ENCODE measurements at regions not wholly inside any gene's neighbourhood (a gene's known extent, or its start where the extent isn't known, plus 50 kb on each side); places are given as distances from the start of the nearest gene placed in this dataset.

DNA sequence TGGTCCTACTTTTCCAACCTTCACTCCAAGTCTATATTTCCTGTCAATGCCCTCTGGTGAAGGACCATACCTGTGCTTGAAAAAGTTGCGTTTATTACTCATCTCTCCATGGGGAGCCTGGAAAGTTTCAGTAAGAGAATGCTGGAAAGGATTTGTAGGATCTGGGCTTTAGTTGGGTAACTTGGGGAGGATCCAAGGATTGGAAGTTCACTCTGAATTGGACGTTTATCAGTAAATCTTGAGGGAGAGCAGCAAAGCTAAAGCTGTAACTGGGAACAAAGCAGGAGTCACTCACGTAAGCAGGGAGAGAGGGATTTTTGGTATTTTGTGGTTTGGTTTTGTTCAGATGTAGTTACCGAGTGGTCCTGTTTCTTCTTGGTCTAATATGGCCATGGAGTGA is 51.4 kb upstream of the NPVF start:
- DNase-seq: no peak

- no peak for DNase-seq
Measured at GRCh38 chr7:25280181-25280580, 51.9 kb upstream of the NPVF start.

DNA sequence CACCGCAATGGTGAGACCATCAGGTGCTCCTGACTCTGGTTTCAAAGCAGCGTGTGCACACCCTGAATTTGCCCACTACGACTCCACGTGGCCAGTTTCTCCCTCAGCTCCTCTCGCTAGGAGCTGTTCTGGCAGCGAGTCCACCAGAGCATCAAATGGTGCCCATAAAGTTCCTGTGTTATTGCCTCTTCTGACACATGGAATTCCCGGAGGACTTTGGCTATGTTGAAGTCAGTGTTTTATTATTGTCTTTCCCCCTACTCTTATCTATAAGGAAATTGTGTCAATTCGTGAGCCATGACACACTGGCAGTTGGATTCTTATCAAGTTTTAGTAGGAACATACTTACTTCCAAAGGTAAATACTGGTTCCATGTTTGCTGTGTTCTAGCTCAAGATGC is 53.9 kb upstream of the NPVF start:
- DNase-seq: no peak

GRCh38 chr7:25286756-25287155 is 58.5 kb upstream of the NPVF start:
- DNase-seq: no peak

GRCh38 chr7:25287291-25287690 is 59.0 kb upstream of the NPVF start:
- DNase-seq: no peak

- no peak for DNase-seq
Measured at GRCh38 chr7:25288556-25289307, 60.4 kb upstream of the NPVF start.

DNA sequence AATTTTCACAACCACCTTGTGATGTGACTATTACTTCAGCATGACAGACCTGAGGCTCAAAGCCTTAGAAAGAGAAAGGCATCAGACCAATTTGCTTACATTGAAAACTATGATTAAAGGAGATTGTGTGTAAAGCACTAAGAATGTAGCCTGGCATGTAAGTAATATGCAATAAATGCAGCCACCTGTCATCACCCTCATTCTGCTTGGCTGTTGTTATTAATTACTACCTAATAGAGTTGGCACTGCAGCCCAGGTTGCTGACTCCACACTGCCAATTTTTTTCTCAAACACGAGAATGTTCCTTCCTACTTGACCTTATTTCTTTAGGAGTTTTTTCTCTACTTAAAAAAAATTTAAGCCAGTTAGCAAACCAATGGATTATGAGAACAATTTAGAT is 61.2 kb upstream of the NPVF start:
- DNase-seq: no peak

- DNase-seq: no peak
Measured at GRCh38 chr7:25294624-25295023, 66.3 kb upstream of the NPVF start.

- DNase-seq: no peak
Measured at GRCh38 chr7:25295387-25295786, 67.1 kb upstream of the NPVF start.

GRCh38 chr7:25296086-25296485 is 67.8 kb upstream of the NPVF start:
- DNase-seq: no peak

GRCh38 chr7:25297278-25297677 is 69.0 kb upstream of the NPVF start:
- no peak for DNase-seq

- no peak for DNase-seq
Measured at GRCh38 chr7:25303281-25304181, 75.2 kb upstream of the NPVF start.

GRCh38 chr7:25304691-25305090 is 76.4 kb upstream of the NPVF start:
- DNase-seq: no peak

DNA sequence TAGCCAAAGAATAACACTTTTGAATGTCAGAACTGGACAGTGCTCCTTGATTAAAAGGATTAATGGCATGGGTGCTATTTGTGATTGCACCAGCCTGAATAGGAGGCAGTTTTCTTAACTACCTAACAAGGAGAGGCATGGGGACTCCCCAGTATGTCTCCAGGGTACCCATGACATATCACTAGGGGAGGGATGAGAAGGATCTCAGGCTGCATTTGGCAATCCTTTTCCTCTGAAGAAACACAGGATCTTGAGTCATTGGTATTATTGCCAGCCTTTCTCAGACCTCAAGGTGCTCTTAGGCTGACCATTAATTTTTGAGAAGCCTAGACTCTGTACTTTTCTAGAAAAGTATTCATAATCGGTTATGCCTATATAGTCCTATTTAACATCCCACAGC is 77.5 kb upstream of the NPVF start:
- DNase-seq: no peak

- no peak for DNase-seq
Measured at GRCh38 chr7:25307624-25308023, 79.3 kb upstream of the NPVF start.

DNA sequence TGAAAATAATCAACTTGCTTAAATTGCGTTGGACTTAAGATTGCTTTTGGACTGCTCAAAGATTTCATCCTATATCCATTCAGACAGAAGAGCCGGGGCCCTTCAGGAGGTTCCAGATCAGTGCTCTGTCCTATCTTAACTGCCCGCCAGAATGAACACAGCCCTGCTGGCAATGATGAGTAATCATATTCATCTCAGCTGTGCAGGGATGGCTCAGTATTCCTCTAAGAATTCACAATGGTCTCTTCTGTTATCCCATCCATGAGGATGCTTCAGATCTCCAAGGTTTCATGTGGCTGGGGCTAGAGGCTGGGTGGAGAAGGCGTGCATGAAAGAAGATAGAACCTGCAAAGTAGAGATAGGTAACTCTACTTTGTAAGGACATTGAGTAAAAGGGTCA is 80.0 kb upstream of the NPVF start:
- DNase-seq: no peak

GRCh38 chr7:25308906-25309705 is 80.8 kb upstream of the NPVF start:
- no peak for DNase-seq

DNA sequence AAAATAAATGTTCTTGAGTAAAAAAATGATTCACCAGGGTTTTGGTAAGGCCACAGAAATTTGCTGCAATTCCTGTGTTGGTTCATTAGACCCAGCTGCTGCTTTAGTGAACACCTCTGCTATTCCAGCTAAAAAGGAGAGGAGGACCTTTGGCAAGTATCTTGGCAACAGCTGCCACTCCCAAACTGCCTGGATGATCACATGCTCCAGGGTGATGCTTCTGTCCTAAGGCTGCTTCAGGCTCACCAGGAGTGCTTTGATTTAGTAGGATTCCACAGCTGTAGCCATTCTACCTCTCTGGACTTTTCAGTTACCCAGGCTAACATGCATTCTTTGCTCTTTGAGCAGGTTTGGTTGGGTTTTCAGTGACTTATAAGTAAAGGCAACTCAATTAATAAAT is 82.6 kb upstream of the NPVF start:
- peak; percentile 49 for DNase-seq

GRCh38 chr7:25311346-25311745 is 83.1 kb upstream of the NPVF start:
- no peak for DNase-seq

GRCh38 chr7:25312968-25313367 is 84.7 kb upstream of the NPVF start:
- DNase-seq: no peak

DNA sequence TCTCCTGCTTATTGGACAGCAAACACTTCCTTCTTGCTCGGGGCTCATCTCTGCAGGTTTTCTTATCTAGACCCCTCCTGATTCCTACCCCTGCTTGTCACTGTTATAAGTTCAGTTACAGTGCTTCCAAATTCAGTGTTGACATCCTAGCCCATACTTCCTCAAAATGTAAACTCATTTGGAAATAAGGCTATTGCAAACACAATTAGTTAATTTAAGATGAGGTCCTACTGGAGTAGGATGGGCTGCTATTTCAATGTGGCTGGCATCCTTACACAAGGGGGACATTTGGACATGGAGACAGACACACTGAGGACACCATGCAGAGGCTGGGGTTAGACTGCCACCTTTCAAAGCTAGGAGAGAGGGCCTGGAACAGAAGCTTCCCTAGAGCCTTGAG is 85.2 kb upstream of the NPVF start:
- DNase-seq: no peak

DNA sequence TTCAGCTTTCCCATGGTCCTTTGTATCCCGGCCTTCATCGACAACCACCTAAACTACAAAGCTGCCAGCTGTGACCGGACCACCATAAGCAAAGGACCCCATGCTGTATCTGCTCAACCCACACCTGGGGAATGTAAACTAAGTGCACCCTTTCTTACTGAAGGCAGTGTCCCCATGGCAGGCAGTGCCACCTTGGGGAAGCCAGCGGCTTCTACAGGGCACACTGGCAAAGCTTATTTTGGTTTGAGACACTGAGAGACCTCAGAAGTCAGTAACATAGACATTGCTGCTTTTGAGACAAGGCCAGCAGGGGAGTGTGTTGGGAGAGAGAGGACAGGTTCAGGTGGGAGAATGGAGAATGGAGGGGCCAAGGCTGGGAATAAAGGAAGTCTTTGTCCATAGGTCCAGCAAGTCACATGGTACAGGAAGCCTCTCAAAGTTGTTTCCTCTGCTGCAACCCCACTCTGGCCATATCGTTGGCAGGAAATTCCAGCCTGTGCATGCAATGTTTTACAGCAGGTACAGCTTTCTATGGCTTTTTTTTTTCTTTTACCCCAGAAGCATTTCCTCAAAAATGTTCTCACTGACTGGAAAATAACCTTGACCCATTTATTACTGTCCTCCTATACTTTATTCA is 85.9 kb upstream of the NPVF start:
- no peak for DNase-seq

DNA sequence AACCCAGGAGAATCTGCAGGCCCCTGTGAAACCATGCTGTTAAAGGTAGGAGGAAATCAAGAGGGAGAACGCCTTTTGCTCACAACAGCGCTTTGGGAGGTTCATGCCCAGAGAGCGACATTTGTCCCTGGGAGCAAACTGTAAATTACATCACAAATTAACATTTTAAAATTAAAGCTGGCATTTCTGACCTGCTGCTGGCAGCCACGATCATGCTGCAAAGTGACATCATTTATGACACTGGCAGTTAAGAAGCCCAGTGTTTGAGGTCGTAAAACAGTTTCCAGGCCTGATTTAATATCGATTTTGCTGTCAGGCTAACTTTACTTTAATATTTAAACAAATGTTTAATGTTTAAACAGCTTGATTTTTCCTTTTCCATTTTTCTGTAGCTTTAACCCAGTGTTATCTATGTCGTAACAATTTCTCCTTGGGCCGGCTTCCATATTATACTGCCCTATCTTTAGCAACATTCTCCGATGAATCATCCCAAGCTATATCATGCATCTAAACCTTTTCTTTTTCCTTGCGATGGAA is 86.5 kb upstream of the NPVF start:
- DNase-seq: no peak

Measured in NCI-H2171 treated with DMSO at 0.1 percent for 48 hours (cell line).